GM21619 (cell line): ENCODE measurements at regions not wholly inside any gene's neighbourhood (a gene's known extent, or its start where the extent isn't known, plus 50 kb on each side); places are given as distances from the start of the nearest gene placed in this dataset.

Source experiments
- ATAC-seq: cut with Tn5 transposase; IDR thresholded peaks from one replicate; pipeline ENCODE4 v1.9.1; 2021; ENCODE audit not compliant: unreplicated experiment

GRCh38 chr3:5304188-5304587 lies 116.7 kb downstream of the EDEM1 start:
- no peak for ATAC-seq

GRCh38 chr3:5304789-5305683 lies 117.5 kb downstream of the EDEM1 start:
- peak; percentile 94 for ATAC-seq

GRCh38 chr3:5305684-5305989 lies 118.1 kb downstream of the EDEM1 start:
- ATAC-seq, result peak; percentile 16

- ATAC-seq, result no peak
Measured at GRCh38 chr3:5309171-5309570, 121.7 kb downstream of the EDEM1 start.

- no peak for ATAC-seq
Measured at GRCh38 chr3:5309602-5310001, 122.1 kb downstream of the EDEM1 start.

GRCh38 chr3:5310509-5310908 lies 123.0 kb downstream of the EDEM1 start:
- ATAC-seq, result no peak

- ATAC-seq, result no peak
Measured at GRCh38 chr3:5312290-5312689, 124.8 kb downstream of the EDEM1 start.

GRCh38 chr3:5314897-5315296 lies 127.4 kb downstream of the EDEM1 start:
- ATAC-seq, result no peak

- ATAC-seq, result no peak
Measured at GRCh38 chr3:5317557-5317956, 130.1 kb downstream of the EDEM1 start.

GRCh38 chr3:5319454-5319853 lies 131.9 kb downstream of the EDEM1 start:
- ATAC-seq, result no peak

GRCh38 chr3:5321666-5322340 lies 134.3 kb downstream of the EDEM1 start:
- no peak for ATAC-seq

GRCh38 chr3:5324780-5325179 lies 137.3 kb downstream of the EDEM1 start:
- no peak for ATAC-seq

- no peak for ATAC-seq
Measured at GRCh38 chr3:5330152-5330810, 142.8 kb downstream of the EDEM1 start.

GRCh38 chr3:5331567-5332269 lies 144.2 kb downstream of the EDEM1 start:
- no peak for ATAC-seq

- ATAC-seq, result peak; percentile 79
Measured at GRCh38 chr3:5332270-5332956, 144.9 kb downstream of the EDEM1 start.

- ATAC-seq, result no peak
Measured at GRCh38 chr3:5339967-5340535, 152.5 kb downstream of the EDEM1 start.

GRCh38 chr3:5341610-5342009 lies 154.1 kb downstream of the EDEM1 start:
- no peak for ATAC-seq

- no peak for ATAC-seq
Measured at GRCh38 chr3:5343459-5343858, 156.0 kb downstream of the EDEM1 start.

- ATAC-seq, result no peak
Measured at GRCh38 chr3:5344707-5345106, 157.2 kb downstream of the EDEM1 start.

GRCh38 chr3:5347486-5347885 lies 160.0 kb downstream of the EDEM1 start:
- no peak for ATAC-seq
